Fibroblast of gingiva (primary cell): ENCODE measurements at regions not wholly inside any gene's neighbourhood (a gene's known extent, or its start where the extent isn't known, plus 50 kb on each side); places are given as distances from the start of the nearest gene placed in this dataset.
A peak's percentile ranks its signal among the peaks of the same experiment; 100 is the strongest.
"Not testable (repeated sequence)": the region's sequence is repeated elsewhere in the genome, so short reads cannot be mapped to it uniquely, and the experiment has no call there.

Source experiments
- DNase-seq: peaks from one replicate; pipeline ENCODE4 v3.0.0-alpha.2; 2011; ENCODE audit warnings: low read depth

- no peak for DNase-seq
These were observed 69.3 kb downstream of the ISOC1 start for GRCh38 chr5:129163810-129164378.

GRCh38 chr5:129170050-129170449, 75.5 kb downstream of the ISOC1 start:
- no peak for DNase-seq

- no peak for DNase-seq
These were observed 76.8 kb downstream of the ISOC1 start for GRCh38 chr5:129171194-129171944.

- DNase-seq = peak; percentile 26
These were observed 78.0 kb downstream of the ISOC1 start for GRCh38 chr5:129172580-129172979.

- DNase-seq = no peak
These were observed 79.2 kb downstream of the ISOC1 start for GRCh38 chr5:129173771-129174170.

- DNase-seq = no peak
These were observed 79.9 kb downstream of the ISOC1 start for GRCh38 chr5:129174480-129174879.

GRCh38 chr5:129177451-129177850, 82.9 kb downstream of the ISOC1 start:
- no peak for DNase-seq

GRCh38 chr5:129199308-129199707, 104.8 kb downstream of the ISOC1 start:
- no peak for DNase-seq

GRCh38 chr5:129204525-129204924, 110.0 kb downstream of the ISOC1 start:
- no peak for DNase-seq

GRCh38 chr5:129216001-129216400, 121.5 kb downstream of the ISOC1 start:
- DNase-seq = no peak

GRCh38 chr5:129217179-129217578, 122.6 kb downstream of the ISOC1 start:
- DNase-seq = no peak

GRCh38 chr5:129223178-129223577, 128.6 kb downstream of the ISOC1 start:
- DNase-seq = no peak

- DNase-seq = no peak
These were observed 134.0 kb downstream of the ISOC1 start for GRCh38 chr5:129228577-129228976.

- DNase-seq = no peak
These were observed 147.2 kb downstream of the ISOC1 start for GRCh38 chr5:129241755-129242154.

- DNase-seq = peak; percentile 40
These were observed 148.5 kb downstream of the ISOC1 start for GRCh38 chr5:129243039-129243438.

GRCh38 chr5:129244478-129244877, 149.9 kb downstream of the ISOC1 start:
- DNase-seq = peak; percentile 66

- DNase-seq = peak; percentile 19
These were observed 150.9 kb downstream of the ISOC1 start for GRCh38 chr5:129245489-129245888.

GRCh38 chr5:129246088-129246487, 151.5 kb downstream of the ISOC1 start:
- peak; percentile 55 for DNase-seq

GRCh38 chr5:129249886-129250285, 155.3 kb downstream of the ISOC1 start:
- peak; percentile 44 for DNase-seq

- peak; percentile 4 for DNase-seq
These were observed 176.8 kb downstream of the ISOC1 start for GRCh38 chr5:129271308-129271707.

GRCh38 chr5:129284010-129284409, 176.1 kb upstream of the ADAMTS19 start:
- DNase-seq = no peak

GRCh38 chr5:129294216-129294615, 165.9 kb upstream of the ADAMTS19 start:
- not testable (repeated sequence) for DNase-seq

GRCh38 chr5:129306725-129307124, 153.4 kb upstream of the ADAMTS19 start:
- no peak for DNase-seq

- DNase-seq = no peak
These were observed 137.1 kb upstream of the ADAMTS19 start for GRCh38 chr5:129322968-129323367.
